ENCODE measurements at regions not wholly inside any gene's neighbourhood (a gene's known extent, or its start where the extent isn't known, plus 50 kb on each side); places are given as distances from the start of the nearest gene placed in this dataset.

- H3K9me3 ChIP-seq, result no peaks in the 10 kb centered on the region
- no peak overlapping the region for H3K4me3 ChIP-seq
- no peak overlapping the region for H3K9ac ChIP-seq (ENCODE audit: low read depth in 2 of 2, low read length in 2 of 2)
- intact Hi-C loops (cut with DNase I), result no loop called here
- H3K4me1 ChIP-seq, result no peaks in the 10 kb centered on the region
- no peaks in the 10 kb centered on the region for H3K36me3 ChIP-seq
- no peak overlapping the region for H3K27ac ChIP-seq
- no peak for TF ChIP-seq CTCF (IDR thresholded peaks at IDR 0.05)
- DNase-seq, result no peak
- H3K27me3 ChIP-seq, result no peaks in the 10 kb centered on the region
These were observed 155.7 kb upstream of the BTG1 start for GRCh38 chr12:92301356-92301755.

- intact Hi-C loops (cut with DNase I), result no loop called here
- no peak for TF ChIP-seq CTCF (IDR thresholded peaks at IDR 0.05)
- H3K9ac ChIP-seq (ENCODE audit: low read depth in 2 of 2, low read length in 2 of 2), result no peak overlapping the region
- H3K36me3 ChIP-seq, result no peaks in the 10 kb centered on the region
- no peak for DNase-seq
- H3K4me1 ChIP-seq, result no peaks in the 10 kb centered on the region
- no peaks in the 10 kb centered on the region for H3K27me3 ChIP-seq
- no peak overlapping the region for H3K27ac ChIP-seq
- no peaks in the 10 kb centered on the region for H3K9me3 ChIP-seq
- H3K4me3 ChIP-seq, result no peak overlapping the region
These were observed 155.1 kb upstream of the BTG1 start for GRCh38 chr12:92300777-92301176.

- TF ChIP-seq CTCF (IDR thresholded peaks at IDR 0.05), result no peak
- Histone ChIP-seq H3K27me3 (no peaks in the 10 kb centered on the region), H3K4me3 (no peak overlapping the region), H3K9me3 (no peaks in the 10 kb centered on the region), H3K36me3 (no peaks in the 10 kb centered on the region), H3K27ac (no peak overlapping the region), H3K4me1 (no peaks in the 10 kb centered on the region), H3K9ac (ENCODE audit: low read depth in 2 of 2, low read length in 2 of 2) (no peak overlapping the region)
- no peak for DNase-seq
- intact Hi-C loops (cut with DNase I), result no loop called here
These were observed 154.1 kb upstream of the BTG1 start for GRCh38 chr12:92299744-92300143.

- Histone ChIP-seq H3K9me3 (no peaks in the 10 kb centered on the region), H3K4me3 (no peak overlapping the region), H3K9ac (ENCODE audit: low read depth in 2 of 2, low read length in 2 of 2) (no peak overlapping the region), H3K27ac (no peak overlapping the region), H3K36me3 (no peaks in the 10 kb centered on the region), H3K4me1 (no peaks in the 10 kb centered on the region), H3K27me3 (no peaks in the 10 kb centered on the region)
- no peak for DNase-seq
- intact Hi-C loops (cut with DNase I), result no loop called here
- TF ChIP-seq CTCF (IDR thresholded peaks at IDR 0.05), result no peak
These were observed 153.7 kb upstream of the BTG1 start for GRCh38 chr12:92299344-92299743.

- no peaks in the 10 kb centered on the region for H3K9me3 ChIP-seq
- H3K4me3 ChIP-seq, result no peak overlapping the region
- intact Hi-C loops (cut with DNase I), result no loop called here
- H3K27me3 ChIP-seq, result no peaks in the 10 kb centered on the region
- H3K36me3 ChIP-seq, result no peaks in the 10 kb centered on the region
- H3K4me1 ChIP-seq, result no peaks in the 10 kb centered on the region
- DNase-seq, result no peak
- TF ChIP-seq CTCF (IDR thresholded peaks at IDR 0.05), result no peak
- H3K27ac ChIP-seq, result no peak overlapping the region
- H3K9ac ChIP-seq (ENCODE audit: low read depth in 2 of 2, low read length in 2 of 2), result no peak overlapping the region
These were observed 152.5 kb upstream of the BTG1 start for GRCh38 chr12:92297932-92298696.

Data from colonic mucosa (tissue), 4 donors.